H1 (cell line): ENCODE measurements at regions not wholly inside any gene's neighbourhood (a gene's known extent, or its start where the extent isn't known, plus 50 kb on each side); places are given as distances from the start of the nearest gene placed in this dataset.

Source experiments
- CTCF ChIA-PET: fragments of 300-600 bp; sonication (Branson Sonifier 250); formaldehyde crosslinking; loops from one replicate; lab custom pipeline; 2021; ENCODE audit not compliant: partially characterized antibody; lab: Charles Lee
- POLR2A ChIA-PET: fragments of 300-600 bp; sonication (Branson Sonifier 250); formaldehyde crosslinking; loops from one replicate; lab custom pipeline; 2021; ENCODE audit warnings: inconsistent platforms; ENCODE audit not compliant: partially characterized antibody; lab: Charles Lee
- DNase-seq, 2 experiments: peaks; one replicate each; pipeline versions ENCODE4 v3.0.0 to v3.0.0-alpha.2; 2010 to 2022; ENCODE audit warnings: low spot score in 2 of 2, low read depth in 1 of 2, mixed read lengths in 1 of 2
- FAIRE-seq: peaks from 2 replicates; lab custom pipeline; 2011; peaks lifted over from hg19 to GRCh38; lab: Jason Lieb, UNC
- H2AFZ ChIP-seq: 2 replicates; pipeline ENCODE4 v1.8.1; 2012; ENCODE audit warnings: low read length, inconsistent platforms
- H2AK5ac ChIP-seq: 2 replicates; pipeline ENCODE4 v1.6.1; 2013; ENCODE audit warnings: low read depth, low read length
- H2BK120ac ChIP-seq: replicated peaks from 2 replicates; pipeline ENCODE3; 2013; ENCODE audit warnings: low read depth, low read length, inconsistent platforms
- H2BK12ac ChIP-seq: 2 replicates; pipeline ENCODE4 v1.6.1; 2013; ENCODE audit warnings: low read depth, low read length
- H2BK15ac ChIP-seq: 2 replicates; pipeline ENCODE4 v1.6.1; 2013; ENCODE audit warnings: low read length
- H2BK20ac ChIP-seq: 2 replicates; pipeline ENCODE4 v1.6.1; 2013; ENCODE audit warnings: low read length
- H2BK5ac ChIP-seq: 2 replicates; pipeline ENCODE4 v1.6.1; 2013; ENCODE audit warnings: low read depth, low read length
- H3K14ac ChIP-seq: 2 replicates; pipeline ENCODE4 v1.6.1; 2013; ENCODE audit warnings: inconsistent platforms; ENCODE audit not compliant: insufficient read length
- H3K18ac ChIP-seq: 2 replicates; pipeline ENCODE4 v1.6.1; 2013; ENCODE audit warnings: low read length; ENCODE audit errors: extremely low read depth
- H3K23ac ChIP-seq: 2 replicates; pipeline ENCODE4 v1.6.1; 2013; ENCODE audit warnings: inconsistent platforms; ENCODE audit not compliant: insufficient read length
- H3K23me2 ChIP-seq: 2 replicates; pipeline ENCODE4 v1.6.1; 2013; ENCODE audit warnings: low read depth, low read length
- H3K27ac ChIP-seq: 2 replicates; pipeline ENCODE4 v1.6.1; 2011; ENCODE audit warnings: low read depth, low read length, inconsistent platforms
- H3K27me3 ChIP-seq, 4 experiments: replicated peaks in 1 of 4; 1 replicate in 1 of 4; 2 replicates in 3 of 4; pipeline versions ENCODE4 v1.6.1 to v1.8.1; 2011 to 2013; ENCODE audit warnings: low read length in 3 of 4, mild to moderate bottlenecking in 3 of 4, inconsistent platforms in 2 of 4, mixed read lengths in 2 of 4, moderate library complexity in 1 of 4; ENCODE audit not compliant: control insufficient read depth in 3 of 4, insufficient read depth in 3 of 4; ENCODE audit errors: extremely low read depth in 1 of 4
- H3K36me3 ChIP-seq, 4 experiments: 2 replicates each; pipeline versions ENCODE4 v1.6.1 to v1.8.1; 2011 to 2013; ENCODE audit warnings: mild to moderate bottlenecking in 4 of 4, low read length in 3 of 4, moderate library complexity in 2 of 4, control low read depth in 1 of 4, inconsistent platforms in 1 of 4; ENCODE audit not compliant: insufficient read depth in 4 of 4, control insufficient read depth in 2 of 4
- H3K4ac ChIP-seq: replicated peaks from 2 replicates; pipeline ENCODE3; 2013; ENCODE audit warnings: low read length, low read depth, mixed read lengths, inconsistent platforms; ENCODE audit not compliant: insufficient read length
- H3K4me1 ChIP-seq, 4 experiments: replicated peaks in 1 of 4; 1 replicate in 1 of 4; 2 replicates in 3 of 4; pipeline versions ENCODE4 v1.6.1 to v1.8.1; 2011 to 2013; ENCODE audit warnings: low read length in 3 of 4, inconsistent platforms in 2 of 4, mixed read lengths in 1 of 4; ENCODE audit not compliant: insufficient read depth in 4 of 4, control insufficient read depth in 3 of 4
- H3K4me2 ChIP-seq, 2 experiments: 2 replicates each; pipeline versions ENCODE4 v1.6.1 to v1.8.1; 2011 to 2013; ENCODE audit warnings: low read depth in 2 of 2, low read length in 2 of 2, control low read depth in 1 of 2, inconsistent platforms in 1 of 2, mild to moderate bottlenecking in 1 of 2; ENCODE audit not compliant: insufficient read depth in 1 of 2
- H3K4me3 ChIP-seq, 4 experiments: fragments of 200-600, 300-600 bp in 1 of 4; sonication (generic), shearing (Covaris generic), sonication (Bioruptor Twin) in 1 of 4; 2 replicates each; pipeline versions ENCODE4 v1.5.1 to v1.8.1; 2011 to 2016; ENCODE audit warnings: low read length in 4 of 4, low read depth in 3 of 4, control low read depth in 2 of 4, inconsistent platforms in 2 of 4, mild to moderate bottlenecking in 2 of 4, mixed read lengths in 1 of 4, moderate library complexity in 1 of 4; ENCODE audit not compliant: insufficient read depth in 2 of 4; ENCODE audit errors: extremely low read depth in 1 of 4
- H3K56ac ChIP-seq: replicated peaks from 2 replicates; pipeline ENCODE3; 2013; ENCODE audit warnings: low read depth, mild to moderate bottlenecking, mixed read lengths, low read length, inconsistent platforms; ENCODE audit not compliant: insufficient read length
- H3K79me1 ChIP-seq: 2 replicates; pipeline ENCODE4 v1.6.1; 2013; ENCODE audit warnings: low read depth, low read length, control low read depth
- H3K79me2 ChIP-seq, 2 experiments: 2 replicates each; pipeline versions ENCODE4 v1.6.1 to v1.8.1; 2012 to 2013; ENCODE audit warnings: low read length in 2 of 2, mild to moderate bottlenecking in 2 of 2, inconsistent platforms in 1 of 2; ENCODE audit not compliant: insufficient read depth in 2 of 2, control insufficient read depth in 1 of 2
- H3K9ac ChIP-seq, 4 experiments: replicated peaks in 1 of 4; 1 replicate in 1 of 4; 2 replicates in 3 of 4; pipeline versions ENCODE4 v1.6.1 to v1.8.1; 2011 to 2013; ENCODE audit warnings: low read depth in 3 of 4, low read length in 3 of 4, control low read depth in 2 of 4, mild to moderate bottlenecking in 2 of 4, moderate library complexity in 2 of 4, inconsistent platforms in 1 of 4; ENCODE audit errors: extremely low read depth in 1 of 4
- H3K9me3 ChIP-seq, 2 experiments: 2 replicates each; pipeline versions ENCODE4 v1.6.1 to v1.8.1; 2012 to 2013; ENCODE audit warnings: mild to moderate bottlenecking in 2 of 2, moderate library complexity in 2 of 2, control low read depth in 1 of 2, inconsistent platforms in 1 of 2, low read depth in 1 of 2, low read length in 1 of 2, mixed read lengths in 1 of 2; ENCODE audit not compliant: insufficient read depth in 2 of 2
- H4K20me1 ChIP-seq, 2 experiments: replicated peaks in 1 of 2; 2 replicates each; pipeline versions ENCODE3 to v1.8.1; 2011 to 2013; ENCODE audit warnings: inconsistent platforms in 2 of 2, low read length in 2 of 2, mild to moderate bottlenecking in 1 of 2; ENCODE audit not compliant: insufficient read depth in 2 of 2, control insufficient read depth in 1 of 2
- H4K5ac ChIP-seq: 2 replicates; pipeline ENCODE4 v1.6.1; 2013; ENCODE audit warnings: low read length, low read depth, mixed read lengths, inconsistent platforms; ENCODE audit not compliant: insufficient read length
- H4K8ac ChIP-seq: 2 replicates; pipeline ENCODE4 v1.8.0; 2013; ENCODE audit warnings: mild to moderate bottlenecking, moderate library complexity, low read length, inconsistent platforms; ENCODE audit not compliant: insufficient read depth; ENCODE audit errors: extremely low read depth
- H4K91ac ChIP-seq: replicated peaks from 2 replicates; pipeline ENCODE3; 2013; ENCODE audit warnings: low read length, mixed read lengths, inconsistent platforms; ENCODE audit not compliant: insufficient read length
- ASH2L ChIP-seq: fragments of 200-600, 300-600 bp; sonication (generic); IDR thresholded peaks from one replicate; pipeline ENCODE4 v1.7.1; 2017; ENCODE audit warnings: low read length
- BRCA1 ChIP-seq: IDR thresholded peaks from 2 replicates; pipeline ENCODE4 v1.6.1; 2012; ENCODE audit warnings: low read depth, low read length, improper control_type of control experiment
- CHD2 ChIP-seq: IDR thresholded peaks from 2 replicates; pipeline ENCODE4 v1.6.1; 2012; ENCODE audit warnings: low read length, improper control_type of control experiment
- CTBP2 ChIP-seq: IDR thresholded peaks from 2 replicates; pipeline ENCODE4 v1.7.0; 2011; ENCODE audit warnings: borderline replicate concordance, mild to moderate bottlenecking, moderate library complexity, mixed read lengths, low read length; ENCODE audit not compliant: insufficient read depth, insufficient read length
- GABPA ChIP-seq: IDR thresholded peaks from 2 replicates; pipeline ENCODE4 v1.6.1; 2011; ENCODE audit warnings: mild to moderate bottlenecking, low read length, moderate library complexity, borderline replicate concordance; ENCODE audit not compliant: insufficient read depth
- HDAC2 ChIP-seq, 2 experiments: fragments of 300-600 bp in 1 of 2; sonication (generic) in 1 of 2; IDR thresholded peaks; 2 replicates each; pipeline ENCODE4 v1.6.1; 2011 to 2012; ENCODE audit warnings: low read depth in 2 of 2, low read length in 2 of 2, mild to moderate bottlenecking in 2 of 2, moderate library complexity in 2 of 2, borderline replicate concordance in 1 of 2, inconsistent platforms in 1 of 2
- JUND ChIP-seq: IDR thresholded peaks from 2 replicates; pipeline ENCODE4 v1.6.1; 2011; ENCODE audit warnings: mild to moderate bottlenecking, improper control_type of control experiment, low read length
- KDM4A ChIP-seq: IDR thresholded peaks from one replicate; pipeline ENCODE4 v1.7.1; 2012; ENCODE audit warnings: low read depth, mild to moderate bottlenecking, moderate library complexity, low read length, inconsistent platforms; ENCODE audit not compliant: severe bottlenecking
- MAFK ChIP-seq: IDR thresholded peaks from 2 replicates; pipeline ENCODE4 v1.6.1; 2012; ENCODE audit warnings: low read depth, mild to moderate bottlenecking, improper control_type of control experiment, low read length
- NRF1 ChIP-seq: IDR thresholded peaks from 2 replicates; pipeline ENCODE4 v1.6.1; 2011; ENCODE audit warnings: mild to moderate bottlenecking, low read depth, low read length, improper control_type of control experiment
- POLR2A ChIP-seq, 2 experiments: IDR thresholded peaks; 1 replicate in 1 of 2; 2 replicates in 1 of 2; pipeline ENCODE4 v1.6.1; 2011; ENCODE audit warnings: low read depth in 2 of 2, low read length in 2 of 2, mild to moderate bottlenecking in 2 of 2; ENCODE audit errors: control extremely low read depth in 1 of 2
- SP2 ChIP-seq: IDR thresholded peaks from 2 replicates; pipeline ENCODE4 v1.6.1; 2012; ENCODE audit warnings: mild to moderate bottlenecking, low read length, inconsistent platforms
- TBP ChIP-seq: IDR thresholded peaks from 2 replicates; pipeline ENCODE4 v1.6.1; 2011; ENCODE audit warnings: low read depth, low read length, improper control_type of control experiment
- TCF12 ChIP-seq: IDR thresholded peaks from 2 replicates; pipeline ENCODE4 v1.6.1; 2011; ENCODE audit warnings: low read depth, mild to moderate bottlenecking, low read length
- TEAD4 ChIP-seq: IDR thresholded peaks from 2 replicates; pipeline ENCODE4 v1.6.1; 2012; ENCODE audit warnings: low read depth, low read length, inconsistent platforms, mixed read lengths
- WGBS, 2 experiments: shearing (Covaris generic) in 1 of 2; methylation state at CpG; one replicate each; pipeline versions ENCODE4 v1.1.6 to v1.1.7; 2013 to 2015; ENCODE audit warnings: low lambda C conversion rate in 2 of 2, mixed read lengths in 2 of 2, inconsistent platforms in 1 of 2, low coverage in 1 of 2, missing lambda C conversion rate in 1 of 2; ENCODE audit not compliant: insufficient replicate concordance in 2 of 2, insufficient coverage in 1 of 2, insufficient read length in 1 of 2; ENCODE audit errors: extremely low coverage in 1 of 2, missing lambda C conversion rate in 1 of 2; 5-methylcytosine and 5-hydroxymethylcytosine counted together
- TF ChIP-seq, protein P1 (sequence below): IDR thresholded peaks from 2 replicates; pipeline ENCODE4 v1.6.1; 2012; ENCODE audit warnings: inconsistent platforms

DNA sequence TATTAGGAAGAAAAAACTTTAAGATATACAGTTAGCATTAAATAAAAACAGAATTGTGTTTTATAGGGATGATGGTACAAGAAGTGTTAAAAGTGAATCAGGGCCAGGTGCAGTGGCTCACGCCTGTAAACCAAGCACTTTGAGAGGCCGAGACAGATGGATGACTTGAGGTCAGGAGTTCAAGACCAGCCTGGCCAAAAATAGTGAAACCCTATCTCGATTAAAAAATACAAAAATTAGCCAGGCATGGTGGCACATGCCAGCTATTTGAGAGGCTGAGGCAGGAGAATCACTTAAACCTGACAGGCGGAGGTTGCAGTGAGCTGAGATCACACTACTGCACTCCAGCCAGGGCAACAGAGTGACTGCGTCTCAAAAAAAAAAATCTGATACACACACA lies 282.9 kb upstream of the ATP10B start:
- Histone ChIP-seq H4K5ac (no peak overlapping the region), H2AFZ (no peak overlapping the region), H3K79me1 (no peaks in the 10 kb centered on the region), H2BK5ac (no peak overlapping the region), H3K27me3 (no peaks in the 10 kb centered on the region), H3K18ac (no peak overlapping the region), H3K27ac (no peak overlapping the region), H3K36me3 (no peaks in the 10 kb centered on the region), H4K20me1 (no peaks in the 10 kb centered on the region), H3K4me1 (no peaks in the 10 kb centered on the region), H3K9ac (no peak overlapping the region), H3K4me2 (no peak overlapping the region), H3K4ac (no peak overlapping the region), H3K56ac (no peak overlapping the region), H3K23me2 (no peaks in the 10 kb centered on the region), H3K23ac (no peak overlapping the region), H2AK5ac (no peak overlapping the region), H4K8ac (no peak overlapping the region), H3K79me2 (no peaks in the 10 kb centered on the region), H3K4me3 (no peak overlapping the region), H2BK12ac (no peak overlapping the region), H3K14ac (no peak overlapping the region), H3K9me3 (no peaks in the 10 kb centered on the region), H4K91ac (no peak overlapping the region), H2BK120ac (no peak overlapping the region), H2BK15ac (no peak overlapping the region), H2BK20ac (no peak overlapping the region)
- FAIRE-seq: no peak
- no peak for DNase-seq
- ChIA-PET POLR2A (no interaction called here), CTCF (interaction anchor here (0.6 kb wide), 1 partner anchor 152 kb away, joined by 3 read pairs; no protein-coding TSS in a partner anchor)
- WGBS, 2 experiments: 90% methylated on average over 5 of the region's 5 CpGs; no CpG with 5 or more reads in 1 of the 2 experiments
- TF ChIP-seq CHD2 (no peak), GABPA (no peak), ASH2L (no peak), SP2 (no peak), TCF12 (no peak), NRF1 (no peak), POLR2A (IDR thresholded peaks at IDR 0.05; ENCODE audit: control extremely low read depth in 1 of 2, low read depth in 2 of 2, low read length in 2 of 2) (no peak), HDAC2 (IDR thresholded peaks at IDR 0.05; ENCODE audit: borderline replicate concordance in 1 of 2, low read depth in 2 of 2, low read length in 2 of 2) (no peak), JUND (no peak), CTBP2 (no peak), TEAD4 (no peak), KDM4A (no peak), TBP (no peak), MAFK (no peak), BRCA1 (no peak)
- TF ChIP-seq, protein P1, sequence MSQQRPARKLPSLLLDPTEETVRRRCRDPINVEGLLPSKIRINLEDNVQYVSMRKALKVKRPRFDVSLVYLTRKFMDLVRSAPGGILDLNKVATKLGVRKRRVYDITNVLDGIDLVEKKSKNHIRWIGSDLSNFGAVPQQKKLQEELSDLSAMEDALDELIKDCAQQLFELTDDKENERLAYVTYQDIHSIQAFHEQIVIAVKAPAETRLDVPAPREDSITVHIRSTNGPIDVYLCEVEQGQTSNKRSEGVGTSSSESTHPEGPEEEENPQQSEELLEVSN: no peak
